Epithelial cell of esophagus (primary cell): ENCODE measurements at regions not wholly inside any gene's neighbourhood (a gene's known extent, or its start where the extent isn't known, plus 50 kb on each side); places are given as distances from the start of the nearest gene placed in this dataset.

ENCODE experiments used
- DNase-seq: peaks from one replicate; pipeline ENCODE4 v3.0.0; 2010; ENCODE audit warnings: low read depth
- H3K4me3 ChIP-seq: 2 replicates; pipeline ENCODE4 v1.5.1; 2011; ENCODE audit warnings: mild to moderate bottlenecking, low read length, control low read depth
- CTCF ChIP-seq: IDR thresholded peaks from 2 replicates; pipeline ENCODE4 v1.5.1; 2011; ENCODE audit warnings: low read depth, mild to moderate bottlenecking, low read length, control low read depth, inconsistent platforms; ENCODE audit not compliant: insufficient read depth; ENCODE audit errors: missing control alignments

DNA sequence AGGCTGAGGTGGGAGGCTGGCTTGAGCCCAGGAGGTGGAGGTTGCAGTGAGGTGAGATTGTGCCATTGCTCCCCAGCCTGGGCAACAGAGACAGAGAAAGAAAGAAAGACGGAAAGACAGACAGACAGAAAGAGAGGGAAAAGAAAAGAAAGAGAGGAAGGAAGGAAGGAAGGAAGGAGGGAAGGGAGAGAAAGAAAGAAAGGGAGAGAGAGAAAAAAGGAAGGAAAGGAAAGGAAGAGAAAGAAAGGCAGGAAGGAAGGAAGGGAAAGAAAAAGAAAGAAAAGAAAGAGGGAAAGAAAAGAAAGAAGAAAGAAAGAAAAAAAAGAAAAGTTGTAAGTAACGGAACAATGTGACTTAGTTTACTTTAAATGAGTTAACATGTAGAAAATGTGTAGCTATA lies 260.7 kb upstream of the GRM7 start:
- no peak overlapping the region for H3K4me3 ChIP-seq
- no peak for TF ChIP-seq CTCF
- no peak for DNase-seq

- no peak for TF ChIP-seq CTCF
- no peak for DNase-seq
- no peak overlapping the region for H3K4me3 ChIP-seq
Observed at GRCh38 chr3:6601374-6601773, 259.5 kb upstream of the GRM7 start.

DNA sequence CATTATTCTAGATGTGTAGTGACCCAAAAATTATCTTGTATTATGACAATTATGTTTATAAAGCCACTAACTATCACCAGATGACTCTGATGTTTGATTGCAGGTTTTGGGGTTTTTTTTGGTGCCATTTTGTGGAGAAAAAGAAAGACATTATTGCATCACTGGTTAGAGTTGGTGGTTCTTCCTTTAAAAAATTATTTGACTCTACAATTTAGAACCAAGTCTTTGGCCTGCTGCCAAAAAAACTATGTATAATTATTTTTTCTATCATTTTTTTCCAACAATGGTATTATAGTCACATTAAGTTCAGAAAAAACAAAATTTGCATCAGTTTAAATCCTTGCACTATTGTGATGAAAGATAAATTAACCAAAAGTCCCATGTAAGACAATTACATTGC lies 258.6 kb upstream of the GRM7 start:
- no peak for DNase-seq
- H3K4me3 ChIP-seq, result no peak overlapping the region
- no peak for TF ChIP-seq CTCF

DNA sequence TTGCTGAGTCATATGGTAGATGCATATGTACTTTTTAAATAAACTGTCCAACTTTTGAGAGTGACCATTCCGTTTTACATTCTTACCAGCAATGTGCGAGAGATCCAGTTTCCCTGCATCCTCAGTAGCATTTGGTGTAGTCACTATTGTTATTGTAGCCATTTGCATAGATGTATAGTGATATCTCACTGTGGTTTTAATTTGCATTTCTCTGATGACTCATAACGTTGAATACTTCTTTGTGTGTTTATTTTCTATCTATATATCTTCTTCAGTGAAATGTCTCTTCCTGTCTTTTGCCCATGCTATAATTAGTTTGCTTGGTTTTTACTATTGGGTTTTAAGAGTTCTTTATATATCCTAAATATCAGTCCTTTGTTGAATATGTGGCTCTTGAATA lies 255.7 kb upstream of the GRM7 start:
- H3K4me3 ChIP-seq, result no peak overlapping the region
- no peak for DNase-seq
- TF ChIP-seq CTCF, result no peak

GRCh38 chr3:6608843-6609242 lies 252.1 kb upstream of the GRM7 start:
- no peak for DNase-seq
- H3K4me3 ChIP-seq, result no peak overlapping the region
- no peak for TF ChIP-seq CTCF

DNA sequence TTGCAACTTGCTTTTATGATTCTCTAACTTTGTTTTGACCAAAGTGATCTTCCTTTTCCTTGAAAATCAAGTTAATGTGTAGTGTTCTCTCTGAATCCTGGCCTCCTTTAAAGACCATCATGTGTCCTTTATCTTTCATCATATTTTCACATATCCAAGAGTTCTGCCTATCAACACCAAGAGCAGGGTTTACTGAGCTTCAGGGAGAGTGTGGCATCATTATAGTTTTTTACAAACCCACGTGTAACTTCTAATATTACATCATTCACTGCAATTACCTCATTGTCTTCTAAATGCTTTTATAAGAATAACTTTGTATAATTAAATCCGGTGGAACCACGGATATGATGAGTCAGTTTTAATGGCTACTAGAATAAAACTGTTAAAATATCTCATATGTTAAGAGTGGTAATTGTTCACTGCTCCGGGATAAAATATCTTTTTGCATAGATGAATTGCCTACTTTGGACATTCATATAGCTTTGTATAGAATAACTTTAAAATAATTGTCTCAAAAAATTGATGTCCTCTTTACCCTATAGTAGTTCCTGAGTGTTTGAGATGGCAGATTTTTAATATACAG lies 248.8 kb upstream of the GRM7 start:
- TF ChIP-seq CTCF, result no peak
- DNase-seq, result no peak
- no peak overlapping the region for H3K4me3 ChIP-seq

DNA sequence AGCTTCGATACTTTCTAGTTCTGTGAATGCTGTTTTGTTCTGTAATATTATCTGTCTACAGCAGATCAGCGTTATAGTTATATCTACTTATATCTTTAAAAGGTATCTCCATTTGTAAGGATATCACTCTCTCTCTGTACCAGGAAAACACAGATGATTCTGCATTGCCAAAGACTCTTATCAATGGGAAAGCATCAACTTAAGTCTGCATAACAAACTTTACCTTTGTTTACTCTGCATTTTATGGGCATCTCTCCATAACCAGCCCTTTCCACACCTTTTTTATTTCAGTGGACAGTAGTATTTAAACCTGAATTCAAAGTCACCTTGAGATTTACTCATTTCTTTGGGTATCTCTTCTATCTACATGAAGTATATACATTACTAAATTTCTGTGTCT lies 238.7 kb upstream of the GRM7 start:
- H3K4me3 ChIP-seq, result no peak overlapping the region
- no peak for DNase-seq
- TF ChIP-seq CTCF, result no peak
